ENCODE measurements at regions not wholly inside any gene's neighbourhood (a gene's known extent, or its start where the extent isn't known, plus 50 kb on each side); places are given as distances from the start of the nearest gene placed in this dataset.
"Not testable (repeated sequence)": the region's sequence is repeated elsewhere in the genome, so short reads cannot be mapped to it uniquely, and the experiment has no call there.

GRCh38 chr2:183946193-183946592, 652.1 kb upstream of the ZNF804A start:
- FAIRE-seq: no peak

GRCh38 chr2:183948861-183949260, 649.5 kb upstream of the ZNF804A start:
- FAIRE-seq: no peak

GRCh38 chr2:183950673-183951072, 647.7 kb upstream of the ZNF804A start:
- FAIRE-seq: no peak

GRCh38 chr2:183951630-183952029, 646.7 kb upstream of the ZNF804A start:
- FAIRE-seq: no peak

GRCh38 chr2:183952741-183953140, 645.6 kb upstream of the ZNF804A start:
- FAIRE-seq: no peak

- FAIRE-seq: no peak
Observed at GRCh38 chr2:183963609-183964008, 634.7 kb upstream of the ZNF804A start.

GRCh38 chr2:183964565-183964964, 633.8 kb upstream of the ZNF804A start:
- no peak for FAIRE-seq

DNA sequence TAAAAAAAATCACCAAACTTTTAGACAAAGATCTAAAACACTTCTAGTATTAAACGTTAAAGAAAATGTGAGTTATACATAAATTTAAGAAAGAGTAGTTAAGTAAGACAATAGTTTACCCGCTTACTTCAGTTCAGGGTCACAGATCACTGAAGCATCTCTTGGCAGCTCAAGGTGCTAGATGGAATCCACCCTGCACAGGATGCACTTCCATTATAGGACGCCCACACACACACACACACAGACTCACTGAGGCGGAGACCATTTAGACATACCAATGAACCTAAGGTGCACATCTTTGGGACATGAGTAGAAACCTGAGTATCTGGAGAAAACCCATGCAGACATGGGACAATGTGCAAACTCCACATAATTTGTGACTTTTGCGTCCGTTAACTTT, 630.6 kb upstream of the ZNF804A start:
- no peak for FAIRE-seq

- not testable (repeated sequence) for FAIRE-seq
Observed at GRCh38 chr2:183975676-183976075, 622.7 kb upstream of the ZNF804A start.

- no peak for FAIRE-seq
Observed at GRCh38 chr2:183984871-183985270, 613.5 kb upstream of the ZNF804A start.

DNA sequence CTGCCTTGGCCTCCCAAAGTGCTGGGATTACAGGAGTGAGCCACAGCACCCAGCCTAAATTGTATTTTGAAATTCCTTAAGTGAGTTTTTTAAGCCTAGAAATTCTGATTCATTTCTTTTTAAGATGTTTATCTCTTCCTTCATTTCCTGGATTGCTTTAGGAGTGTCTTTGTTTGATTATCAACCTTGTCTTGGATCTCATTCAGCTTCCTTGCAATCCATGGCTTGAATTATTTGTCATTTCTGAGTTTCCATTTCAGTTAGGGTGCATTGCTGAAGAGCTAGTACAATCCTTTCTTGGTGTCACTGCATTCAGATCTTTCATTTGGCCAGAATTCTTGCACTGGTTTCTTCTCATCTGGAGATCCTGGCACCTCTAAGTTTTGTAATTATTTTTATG, 606.4 kb upstream of the ZNF804A start:
- FAIRE-seq: no peak

DNA sequence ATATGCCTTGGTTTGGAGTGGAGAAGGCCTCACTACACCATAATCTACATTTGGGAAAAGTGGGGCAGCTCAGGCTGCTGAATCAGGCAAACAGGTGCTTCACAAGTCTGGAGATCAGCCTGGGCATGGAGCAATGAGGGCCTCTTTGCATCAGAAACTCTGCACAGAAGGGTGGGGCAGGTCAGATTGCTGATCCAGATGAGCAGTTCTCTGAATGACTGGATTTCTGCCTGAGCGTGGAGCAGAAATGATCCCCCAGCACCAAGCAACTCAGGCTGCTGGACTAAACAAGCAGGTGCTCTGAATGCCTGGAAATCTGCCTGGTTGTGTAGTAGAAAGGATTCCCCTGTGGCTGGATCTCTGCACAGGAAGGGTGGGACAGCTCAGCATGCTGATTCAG, 605.3 kb upstream of the ZNF804A start:
- no peak for FAIRE-seq

GRCh38 chr2:183995632-183996031, 602.7 kb upstream of the ZNF804A start:
- FAIRE-seq: peak; percentile 95

- no peak for FAIRE-seq
Observed at GRCh38 chr2:183996825-183997793, 601.2 kb upstream of the ZNF804A start.

DNA sequence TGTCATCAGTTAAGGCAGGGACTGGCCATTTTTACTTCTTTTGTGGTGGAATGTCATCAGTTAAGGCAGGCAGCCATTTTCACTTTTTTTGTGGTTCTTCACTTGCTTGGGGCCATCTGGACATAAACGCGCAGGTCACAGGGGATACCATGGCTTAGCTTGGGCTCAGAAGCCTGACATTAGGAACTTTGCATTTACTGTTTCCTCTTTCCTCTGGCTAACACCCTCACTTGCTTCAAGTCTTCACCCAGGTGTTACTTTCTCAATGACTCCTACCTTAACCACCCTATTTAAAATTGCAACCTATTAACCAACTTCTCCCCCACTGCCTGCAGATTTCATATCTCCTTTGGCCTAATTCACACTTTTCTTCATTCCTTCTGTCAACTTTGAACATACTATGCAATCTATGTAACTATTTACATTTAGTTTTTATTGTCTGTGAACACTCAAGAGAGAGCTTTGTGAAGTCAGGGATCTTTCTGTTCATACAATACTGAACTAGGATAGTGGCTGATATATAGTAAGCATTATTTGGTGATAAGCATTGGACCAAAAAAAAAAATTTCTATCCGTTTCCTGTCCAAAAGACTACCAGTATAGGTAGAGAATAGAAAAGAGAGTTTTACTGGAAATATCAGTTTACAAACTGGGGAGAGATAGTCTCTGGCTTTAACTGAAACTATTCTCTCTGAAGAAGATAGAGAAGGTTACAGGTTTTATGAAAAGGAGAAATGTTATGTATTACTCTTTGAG, 600.1 kb upstream of the ZNF804A start:
- FAIRE-seq: no peak

DNA sequence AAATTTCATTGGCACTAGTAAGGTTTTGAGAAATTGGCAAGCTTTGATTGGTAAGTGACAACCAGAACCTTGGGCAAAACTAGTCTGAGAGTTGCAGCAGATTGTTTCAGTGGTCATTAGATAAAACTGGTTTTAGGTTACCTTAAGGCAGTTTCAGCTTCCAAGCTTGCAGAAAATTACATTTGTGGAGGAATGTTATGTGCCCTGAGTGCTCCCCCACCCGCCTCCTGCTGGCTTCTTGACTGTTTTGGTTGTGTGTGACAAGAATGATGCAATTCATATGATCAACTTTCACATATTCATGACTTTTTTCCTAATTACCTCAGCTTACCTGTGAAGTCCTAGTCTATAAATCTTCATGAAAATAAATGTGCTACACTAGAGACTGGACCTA, 599.5 kb upstream of the ZNF804A start:
- no peak for FAIRE-seq

- FAIRE-seq: no peak
Observed at GRCh38 chr2:184004289-184004947, 593.9 kb upstream of the ZNF804A start.

GRCh38 chr2:184004948-184005672, 593.2 kb upstream of the ZNF804A start:
- FAIRE-seq: no peak

DNA sequence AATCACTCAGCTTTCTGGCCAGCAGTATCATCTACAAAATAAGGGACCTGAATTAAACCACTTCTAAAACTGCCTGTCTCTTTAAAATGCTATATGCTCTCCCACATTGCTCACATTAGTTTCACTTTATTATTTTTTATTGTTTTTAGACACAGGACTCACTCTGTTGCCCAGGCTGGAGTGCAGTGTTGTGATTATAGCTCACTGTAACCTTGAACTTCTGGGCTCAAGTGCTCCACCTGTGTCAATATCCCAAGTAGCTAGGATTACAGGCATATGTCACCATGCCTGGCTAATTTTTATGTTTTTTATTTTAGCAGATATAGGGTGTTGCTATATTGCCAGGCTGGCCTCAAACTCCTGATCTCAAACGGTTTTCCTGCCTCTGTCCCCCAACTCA, 591.3 kb upstream of the ZNF804A start:
- FAIRE-seq: no peak

GRCh38 chr2:184026961-184027360, 571.4 kb upstream of the ZNF804A start:
- FAIRE-seq: no peak

- FAIRE-seq: no peak
Observed at GRCh38 chr2:184030245-184030644, 568.1 kb upstream of the ZNF804A start.

DNA sequence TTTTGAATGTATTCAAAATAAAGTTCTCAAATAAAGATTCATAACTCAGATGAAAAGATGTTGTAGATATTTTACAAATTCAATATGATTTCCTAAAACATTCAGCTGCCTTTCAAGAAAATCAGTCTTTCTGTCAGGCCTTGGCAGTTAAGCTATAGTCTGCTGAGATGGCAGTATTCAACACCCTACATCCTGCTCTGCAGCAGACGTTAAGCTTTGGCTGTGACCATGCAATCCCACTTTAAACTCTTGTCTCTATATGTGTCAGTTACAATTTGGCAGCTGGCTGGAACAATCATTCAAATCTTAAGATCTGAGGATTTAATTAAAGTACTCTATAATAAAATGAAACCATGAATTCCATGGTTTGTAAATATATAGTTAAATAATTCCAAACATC, 567.3 kb upstream of the ZNF804A start:
- FAIRE-seq: no peak

Measured in islet of Langerhans (tissue), 1 donor.